Ishikawa (cell line): ENCODE measurements at regions not wholly inside any gene's neighbourhood (a gene's known extent, or its start where the extent isn't known, plus 50 kb on each side); places are given as distances from the start of the nearest gene placed in this dataset.

Experiments
- CEBPB ChIP-seq: IDR thresholded peaks from 2 replicates; pipeline ENCODE4 v1.6.1; 2012
- CREB1 ChIP-seq: IDR thresholded peaks from 2 replicates; pipeline ENCODE4 v1.6.1; 2012; ENCODE audit warnings: low read depth
- EGR1 ChIP-seq: IDR thresholded peaks from 2 replicates; pipeline ENCODE4 v1.6.1; 2012
- EP300 ChIP-seq: IDR thresholded peaks from 2 replicates; pipeline ENCODE4 v1.6.1; 2012; ENCODE audit warnings: borderline replicate concordance
- FOXM1 ChIP-seq: IDR thresholded peaks from 2 replicates; pipeline ENCODE4 v1.6.1; 2012; ENCODE audit warnings: low read depth, borderline replicate concordance
- MAX ChIP-seq: IDR thresholded peaks from 2 replicates; pipeline ENCODE4 v1.6.1; 2012
- NFIC ChIP-seq: IDR thresholded peaks from 2 replicates; pipeline ENCODE4 v1.6.1; 2012
- RAD21 ChIP-seq: IDR thresholded peaks from 2 replicates; pipeline ENCODE4 v1.6.1; 2012; ENCODE audit warnings: low read depth
- REST ChIP-seq: IDR thresholded peaks from 2 replicates; pipeline ENCODE4 v1.6.1; 2012; ENCODE audit warnings: low read depth, mild to moderate bottlenecking
- TAF1 ChIP-seq: IDR thresholded peaks from 2 replicates; pipeline ENCODE4 v1.6.1; 2012; ENCODE audit warnings: low read depth, mild to moderate bottlenecking
- TCF12 ChIP-seq: IDR thresholded peaks from 2 replicates; pipeline ENCODE4 v1.6.1; 2012; ENCODE audit warnings: low read depth
- TEAD4 ChIP-seq: IDR thresholded peaks from 2 replicates; pipeline ENCODE4 v1.6.1; 2012
- USF1 ChIP-seq: IDR thresholded peaks from 2 replicates; pipeline ENCODE4 v1.6.1; 2012
- YY1 ChIP-seq: IDR thresholded peaks from 2 replicates; pipeline ENCODE4 v1.6.1; 2012; ENCODE audit warnings: low read depth
- ZBTB7A ChIP-seq: IDR thresholded peaks from 2 replicates; pipeline ENCODE4 v1.6.1; 2012; ENCODE audit warnings: low read depth

- TF ChIP-seq RAD21 (no peak), EGR1 (no peak), YY1 (no peak), MAX (no peak), NFIC (no peak), CEBPB (no peak), TEAD4 (no peak), TAF1 (no peak), EP300 (no peak), FOXM1 (no peak), TCF12 (no peak), CREB1 (no peak), REST (no peak), ZBTB7A (no peak), USF1 (no peak)
These were observed 421.2 kb downstream of the DCAF12L2 start for GRCh38 chrX:125744914-125745313.

- TF ChIP-seq TAF1 (no peak), CEBPB (no peak), EGR1 (no peak), EP300 (no peak), ZBTB7A (no peak), YY1 (no peak), TCF12 (no peak), NFIC (no peak), CREB1 (no peak), REST (no peak), USF1 (no peak), MAX (no peak)
These were observed 408.1 kb downstream of the DCAF12L2 start for GRCh38 chrX:125757794-125758564.

- TF ChIP-seq CEBPB (no peak), USF1 (no peak), TCF12 (no peak), MAX (no peak), EP300 (no peak), EGR1 (no peak), NFIC (no peak), FOXM1 (no peak), REST (no peak), RAD21 (no peak), TEAD4 (no peak)
These were observed 407.3 kb downstream of the DCAF12L2 start for GRCh38 chrX:125758819-125759218.

- no peak for TF ChIP-seq USF1
- TF ChIP-seq YY1 = no peak
- TF ChIP-seq NFIC = no peak
- no peak for TF ChIP-seq TEAD4
These were observed 403.1 kb downstream of the DCAF12L2 start for GRCh38 chrX:125762954-125763353.
